Fibroblast of peridontal ligament (primary cell): ENCODE measurements at regions not wholly inside any gene's neighbourhood (a gene's known extent, or its start where the extent isn't known, plus 50 kb on each side); places are given as distances from the start of the nearest gene placed in this dataset.
A peak's percentile ranks its signal among the peaks of the same experiment; 100 is the strongest.

ENCODE experiments used
- DNase-seq: peaks from one replicate; pipeline ENCODE4 v3.0.0-alpha.2; 2010; ENCODE audit errors: extremely low read depth

DNA sequence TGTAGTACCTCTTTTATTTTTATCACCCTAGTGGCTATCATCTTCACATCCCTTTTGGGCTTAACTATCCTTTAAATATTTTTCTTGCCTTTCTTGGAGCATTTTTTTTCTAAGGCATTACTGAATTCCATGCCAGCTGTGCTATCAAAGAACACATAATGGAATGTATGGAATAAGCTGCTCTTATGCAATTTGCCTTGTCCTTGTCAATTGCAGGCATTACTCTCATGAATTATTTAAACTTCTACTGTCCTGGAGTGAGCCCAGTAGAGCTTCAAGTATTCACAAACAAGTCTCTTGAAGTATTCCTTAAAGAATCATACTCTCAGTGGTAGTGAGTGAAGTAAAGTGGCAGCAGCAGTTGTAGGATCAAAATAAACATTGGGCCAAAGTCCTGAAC, 144.6 kb upstream of the IGFBP7 start:
- DNase-seq, result no peak

DNA sequence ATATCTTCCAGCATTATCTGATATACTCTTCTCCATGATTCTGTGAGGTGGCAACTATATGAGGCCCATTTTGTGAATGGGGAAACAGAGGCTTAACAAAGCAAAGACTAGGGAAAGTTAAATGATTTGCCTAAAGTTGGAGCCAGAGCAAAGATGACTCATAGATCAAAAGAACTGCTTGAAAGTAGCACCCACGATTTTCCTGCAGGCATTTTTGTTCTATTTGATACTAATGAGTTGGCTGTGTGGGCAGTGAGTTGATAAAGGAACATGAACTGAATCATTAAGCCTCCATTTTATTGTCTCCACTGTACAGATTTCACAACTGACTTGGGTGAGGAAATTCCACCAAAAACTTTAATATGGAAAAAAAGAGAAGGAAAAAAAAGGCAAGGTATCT, 138.9 kb upstream of the IGFBP7 start:
- no peak for DNase-seq

DNA sequence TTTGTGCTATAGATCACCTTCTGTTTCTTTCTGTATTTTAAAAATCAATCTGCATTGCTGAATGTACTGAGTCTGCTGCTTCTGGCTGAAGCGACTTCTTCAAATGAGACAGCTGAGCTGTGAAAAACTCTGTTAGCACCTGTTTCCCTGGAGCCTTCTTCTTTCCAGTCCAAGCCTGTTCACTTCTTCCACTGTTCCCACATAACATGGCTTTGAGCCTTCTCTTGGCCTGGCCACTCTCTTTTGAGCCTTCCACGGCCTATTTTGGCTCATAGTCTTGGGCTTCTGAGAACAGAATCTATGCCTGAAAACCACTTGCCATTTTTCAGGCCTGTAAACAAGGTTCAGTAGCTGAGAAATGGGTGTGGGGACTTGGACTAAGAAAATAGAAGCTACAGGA, 132.9 kb upstream of the IGFBP7 start:
- no peak for DNase-seq

DNA sequence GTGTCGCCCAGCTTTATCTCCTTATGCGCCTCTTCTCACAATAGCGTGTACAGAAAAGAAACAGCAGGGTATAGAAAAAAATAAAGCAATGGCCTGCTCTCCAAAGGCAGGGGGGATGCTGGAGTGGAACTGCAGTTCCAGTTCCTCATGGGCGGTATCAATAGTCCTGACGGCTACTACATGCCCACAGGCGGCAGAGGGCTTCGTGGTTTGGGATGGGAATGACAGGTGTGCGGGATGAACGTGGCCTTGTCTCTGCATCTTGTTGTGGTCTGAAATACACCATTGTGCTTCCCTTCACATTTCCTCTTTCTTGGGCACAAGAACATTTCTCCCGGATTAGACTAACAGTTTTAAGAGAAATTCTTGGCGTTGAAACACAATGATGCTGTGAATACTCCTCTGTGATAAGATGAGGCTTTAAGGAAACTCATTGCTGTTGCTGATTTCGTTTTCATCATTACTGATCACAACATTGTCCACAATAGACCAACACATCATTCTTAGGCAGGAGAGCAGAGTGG, 124.1 kb upstream of the IGFBP7 start:
- DNase-seq, result no peak

DNA sequence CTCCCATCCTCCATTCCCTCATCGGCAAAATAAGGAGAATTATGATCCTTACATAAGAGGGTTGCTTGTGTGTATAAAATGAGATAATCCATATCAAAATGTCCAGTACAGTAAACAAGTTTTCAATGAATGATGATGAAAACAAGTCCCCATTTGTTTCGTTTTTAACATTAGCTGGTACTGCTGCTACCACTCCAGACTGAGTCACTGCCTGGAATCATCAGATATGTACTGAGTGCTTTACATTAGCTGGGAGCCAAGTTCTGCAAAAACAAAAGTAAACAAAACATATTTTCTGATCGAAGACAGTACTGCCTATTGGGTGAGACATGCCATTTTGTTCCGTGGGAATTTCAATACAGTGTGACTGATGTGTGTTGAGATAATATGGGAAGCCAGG, 123.2 kb upstream of the IGFBP7 start:
- DNase-seq, result peak; percentile 20

- DNase-seq, result no peak
Measured at GRCh38 chr4:57231781-57232180, 121.6 kb upstream of the IGFBP7 start.

DNA sequence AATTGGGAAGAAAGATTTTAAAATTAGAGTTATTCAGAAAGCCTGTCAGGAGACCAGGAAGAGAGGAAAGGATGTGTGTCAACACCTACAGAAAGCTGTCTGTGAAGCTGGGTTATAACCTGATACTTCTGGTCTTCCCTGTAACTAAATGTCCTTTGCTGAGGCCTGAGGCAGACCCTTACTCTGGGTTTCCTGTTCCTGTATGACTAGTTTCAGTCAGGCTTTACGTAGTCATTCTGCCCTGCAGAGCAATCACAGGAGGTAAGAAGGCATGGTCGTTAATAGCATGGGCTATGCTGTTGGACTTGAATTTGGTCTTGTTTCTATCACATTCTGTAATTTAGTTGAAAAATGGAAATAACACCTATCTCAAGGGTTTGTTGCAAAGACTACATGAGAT, 110.5 kb upstream of the IGFBP7 start:
- DNase-seq, result no peak

DNA sequence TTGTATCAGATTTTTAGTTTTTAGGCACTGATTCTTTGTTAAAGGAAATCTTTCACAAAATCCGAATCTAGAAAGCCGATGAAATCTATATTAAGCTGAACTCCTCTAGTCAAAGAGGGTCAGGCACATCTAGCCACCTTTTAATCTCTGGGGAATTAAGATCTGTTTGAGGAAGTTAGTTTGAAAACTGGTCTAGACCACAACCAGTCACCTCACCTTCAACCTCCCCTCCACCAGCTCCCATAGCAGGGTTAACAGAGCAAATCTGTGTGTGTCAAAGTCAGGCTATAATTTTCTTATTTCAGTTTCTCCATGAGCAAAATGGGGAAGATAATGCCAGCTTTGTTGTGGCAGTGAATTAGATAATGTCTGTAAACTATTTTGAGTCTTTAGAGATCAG, 110.0 kb upstream of the IGFBP7 start:
- DNase-seq, result no peak

GRCh38 chr4:57219431-57219830, 109.2 kb upstream of the IGFBP7 start:
- no peak for DNase-seq

GRCh38 chr4:57214654-57215411, 104.6 kb upstream of the IGFBP7 start:
- DNase-seq, result no peak

DNA sequence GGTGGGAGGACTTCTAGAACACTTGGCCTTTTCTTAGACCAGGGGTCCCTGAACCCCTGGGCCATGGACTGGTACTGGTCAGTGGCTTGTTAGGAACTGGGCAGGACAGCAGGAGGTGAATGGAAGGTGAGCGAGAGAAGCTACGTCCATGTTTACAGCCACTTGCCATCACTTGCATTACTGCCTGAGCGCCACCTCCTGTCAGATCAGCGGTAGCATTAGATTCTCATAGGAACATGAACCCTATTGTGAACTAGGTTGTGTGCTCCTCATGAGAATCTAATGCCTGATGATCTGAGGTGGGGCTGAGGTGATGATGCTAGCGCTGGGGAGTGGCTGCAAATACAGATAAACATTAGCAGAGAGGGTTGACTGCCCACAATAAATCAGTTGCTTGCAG, 100.9 kb upstream of the IGFBP7 start:
- DNase-seq, result no peak

DNA sequence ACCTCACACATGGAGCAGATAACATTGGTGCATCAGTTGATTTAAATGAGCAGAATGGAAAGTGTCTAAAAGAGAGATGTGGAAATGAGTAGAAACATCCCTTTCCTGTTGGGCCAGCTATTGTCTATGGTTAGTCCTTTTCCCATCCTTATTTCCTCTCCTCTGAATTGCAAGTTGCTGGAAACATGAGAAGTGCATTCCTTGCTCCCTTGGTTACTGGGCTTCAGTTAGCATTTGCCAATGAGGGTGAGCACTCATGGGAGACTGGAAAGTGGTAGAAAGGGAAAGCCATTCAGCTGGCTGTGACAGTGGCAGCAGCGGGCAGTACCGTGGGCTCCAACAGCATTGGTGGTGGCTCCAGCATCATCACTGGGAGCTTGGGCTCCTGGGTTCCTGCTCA, 96.0 kb upstream of the IGFBP7 start:
- no peak for DNase-seq

DNA sequence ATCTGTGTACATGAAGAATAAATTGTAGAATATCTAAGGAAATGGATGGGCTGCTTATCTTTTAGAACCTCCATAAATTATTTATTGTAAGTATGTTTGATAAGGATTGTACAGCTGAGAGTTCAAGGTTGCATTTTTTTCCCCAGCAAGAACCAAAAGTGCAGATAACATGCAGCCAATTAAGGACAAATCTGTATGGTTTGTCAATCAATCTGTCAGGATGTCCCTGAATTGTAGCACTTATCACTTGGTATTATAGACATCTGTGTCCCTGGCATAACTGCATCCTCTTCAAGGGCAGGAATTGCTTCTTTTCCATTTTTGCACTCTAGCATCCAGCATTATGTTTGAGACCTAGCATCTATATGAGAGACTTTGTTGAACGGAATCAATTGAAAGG, 95.4 kb upstream of the IGFBP7 start:
- DNase-seq, result no peak

DNA sequence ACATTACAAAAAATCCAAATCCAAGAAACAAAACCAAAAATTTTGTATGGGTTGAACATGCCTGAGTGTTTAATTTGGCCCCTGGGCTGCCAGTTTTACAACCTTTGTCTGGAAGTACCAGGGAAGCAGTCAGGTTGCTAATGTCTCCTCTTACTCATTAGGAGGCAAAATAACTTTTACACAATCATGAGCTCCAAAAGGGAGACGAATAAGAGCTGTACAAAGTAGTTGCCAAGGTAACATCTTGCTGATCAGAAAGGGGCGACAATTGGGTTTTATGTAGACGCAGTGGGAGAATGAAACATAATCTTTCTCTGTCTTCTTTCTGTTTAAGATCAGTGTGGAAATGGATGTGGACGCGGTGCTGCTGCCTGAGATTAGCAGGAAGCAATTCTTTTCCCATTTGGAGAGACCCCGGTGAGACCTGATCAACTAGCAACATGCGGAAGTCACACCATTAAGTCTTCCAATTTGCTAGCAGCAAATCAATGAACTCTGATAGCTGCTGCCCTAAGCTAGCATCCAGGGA, 90.7 kb upstream of the IGFBP7 start:
- no peak for DNase-seq

DNA sequence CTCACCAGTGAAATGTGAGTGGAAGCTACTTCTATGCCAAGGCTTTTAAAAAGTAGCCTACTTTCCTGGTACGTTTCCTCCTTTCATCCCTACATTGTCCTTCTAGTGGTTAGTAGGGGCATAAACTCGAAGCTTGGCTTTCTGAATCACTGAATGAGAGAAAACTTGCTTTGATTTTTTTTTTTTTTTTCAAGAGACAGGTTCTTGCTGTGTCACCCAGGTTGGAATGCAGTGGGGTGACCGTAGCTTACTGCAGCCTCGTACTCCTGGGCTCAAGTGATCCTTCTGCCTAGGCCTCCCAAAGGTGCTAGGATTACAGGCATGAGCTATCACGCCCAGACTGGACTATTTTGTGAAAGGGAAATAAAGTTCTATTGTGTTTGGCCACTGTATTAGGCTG, 89.1 kb upstream of the IGFBP7 start:
- no peak for DNase-seq

DNA sequence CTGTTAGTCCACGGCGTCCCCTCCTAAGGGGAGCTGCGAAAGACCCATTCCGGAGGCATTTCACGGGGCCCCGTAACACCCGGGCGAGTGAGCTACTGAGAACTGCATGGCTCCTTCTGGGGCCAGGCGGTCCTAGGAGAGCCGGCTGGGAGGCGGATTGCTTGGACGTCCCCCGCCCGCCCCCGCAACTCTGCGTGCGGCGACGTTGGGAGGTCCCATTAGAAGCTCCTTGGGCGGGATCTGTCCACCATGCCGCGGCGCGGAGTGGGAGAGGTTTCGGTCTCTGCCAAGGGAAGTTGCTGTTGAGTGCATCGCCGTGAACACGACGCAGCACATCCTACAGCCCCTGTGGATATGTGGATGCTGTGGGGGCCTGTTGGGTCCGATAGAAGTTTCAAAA, 85.4 kb upstream of the IGFBP7 start:
- no peak for DNase-seq

GRCh38 chr4:57194068-57194611, 84.0 kb upstream of the IGFBP7 start:
- DNase-seq, result no peak

DNA sequence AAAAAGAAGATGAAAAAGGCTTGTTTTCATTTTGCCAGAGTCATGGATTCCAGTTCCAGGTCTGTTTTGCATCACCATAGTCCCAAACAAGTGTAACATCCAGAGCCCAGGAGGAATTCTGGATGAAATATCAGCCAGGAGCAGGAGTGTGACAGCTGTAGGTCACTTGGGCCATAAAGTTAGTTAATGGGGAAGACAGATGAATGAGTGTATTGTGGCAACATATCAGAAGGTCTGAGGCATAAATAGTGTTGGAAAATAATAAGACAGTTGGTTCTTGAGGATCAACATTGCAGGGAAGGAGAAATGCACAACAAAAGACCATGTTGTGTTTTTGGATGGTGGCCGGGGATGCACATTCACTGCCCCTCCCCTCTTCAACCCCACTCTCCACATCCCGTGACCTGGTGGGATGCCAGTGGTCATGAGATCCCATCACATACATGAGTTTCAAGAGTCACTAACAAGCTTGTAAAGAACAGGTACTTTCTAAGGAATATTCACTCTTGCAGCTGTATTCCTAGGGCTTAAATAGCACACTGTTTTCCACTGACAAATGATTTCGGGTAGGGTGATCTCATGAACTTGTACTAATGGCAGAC, 83.1 kb upstream of the IGFBP7 start:
- DNase-seq, result no peak

GRCh38 chr4:57191523-57192034, 81.4 kb upstream of the IGFBP7 start:
- no peak for DNase-seq

- DNase-seq, result peak; percentile 17
Measured at GRCh38 chr4:57190601-57191481, 80.7 kb upstream of the IGFBP7 start.

DNA sequence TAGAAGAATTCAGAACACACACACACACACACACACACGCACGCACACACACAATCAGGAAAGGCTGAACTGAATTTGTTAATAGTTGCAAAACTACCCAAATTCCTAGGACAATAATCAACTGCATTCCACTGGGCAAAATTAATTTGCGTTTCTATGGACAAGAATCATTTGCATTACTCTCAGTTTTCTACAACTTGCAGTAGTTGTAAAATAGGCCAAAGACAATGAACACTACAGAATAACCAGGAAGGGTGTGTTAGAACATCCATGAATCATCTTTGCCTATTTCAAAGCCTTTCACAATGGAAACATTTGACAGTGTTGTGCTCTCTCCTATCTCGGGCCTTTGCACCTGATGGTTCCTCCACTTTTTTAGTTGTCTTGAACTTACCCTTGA, 77.1 kb upstream of the IGFBP7 start:
- DNase-seq, result no peak
